HEK293 (cell line): ENCODE measurements at regions not wholly inside any gene's neighbourhood (a gene's known extent, or its start where the extent isn't known, plus 50 kb on each side); places are given as distances from the start of the nearest gene placed in this dataset.
"Not testable (repeated sequence)": the region's sequence is repeated elsewhere in the genome, so short reads cannot be mapped to it uniquely, and the experiment has no call there.

Experiments used
- CTCF ChIA-PET: fragments of 350-600 bp; formaldehyde crosslinking; extraction: SDS; loops from one replicate; lab custom pipeline; 2021; ENCODE audit warnings: antibody characterized with exemption; lab: Yijun Ruan, JAX
- POLR2A ChIA-PET: fragments of 300-600 bp; formaldehyde crosslinking; extraction: SDS; loops from one replicate; lab custom pipeline; 2020; ENCODE audit warnings: antibody characterized with exemption, inconsistent platforms; lab: Yijun Ruan, JAX
- H3K27ac ChIP-seq: fragments of 200-500 bp; sonication (Bioruptor generic); 2 replicates; pipeline ENCODE4 v1.5.1; 2014; ENCODE audit warnings: low read depth, low read length, control low read depth, inconsistent platforms; ENCODE audit errors: extremely low read depth
- H3K36me3 ChIP-seq, 2 experiments: fragments of 200-500 bp in 1 of 2; sonication (Bioruptor generic) in 1 of 2; 1 replicate in 1 of 2; 2 replicates in 1 of 2; pipeline ENCODE4 v1.5.1; 2014 to 2017; ENCODE audit warnings: inconsistent platforms in 2 of 2, low read length in 2 of 2; ENCODE audit not compliant: control insufficient read depth in 2 of 2, insufficient read depth in 1 of 2
- H3K4me1 ChIP-seq: fragments of 200-500 bp; sonication (Bioruptor generic); 2 replicates; pipeline ENCODE4 v1.5.1; 2014; ENCODE audit warnings: mild to moderate bottlenecking, low read length, inconsistent platforms; ENCODE audit not compliant: control insufficient read depth, insufficient read depth
- H3K4me3 ChIP-seq: 2 replicates; pipeline ENCODE4 v1.5.1; 2011; ENCODE audit warnings: low read depth, mild to moderate bottlenecking, control low read depth, low read length, moderate library complexity
- H3K9me3 ChIP-seq: fragments of 200-500 bp; sonication (Bioruptor generic); 2 replicates; pipeline ENCODE4 v1.5.1; 2014; ENCODE audit warnings: low read depth, low read length, inconsistent platforms; ENCODE audit not compliant: control insufficient read depth, insufficient read depth
- PRDM10 ChIP-seq: fragments of 450-650 bp; formaldehyde crosslinking; IDR thresholded peaks from 2 replicates; pipeline ENCODE4 v1.5.1; 2016; ENCODE audit warnings: missing biosample characterization, missing genetic modification characterization
- ZNF121 ChIP-seq: fragments of 450-650 bp; formaldehyde crosslinking; IDR thresholded peaks from 2 replicates; pipeline ENCODE4 v1.5.1; 2016; ENCODE audit warnings: missing biosample characterization, missing genetic modification characterization

- CTCF ChIA-PET: not testable (repeated sequence)
These were observed 160.6 kb downstream of the CRLF3 start for GRCh38 chr17:30663727-30664455.

GRCh38 chr17:30657148-30657547 lies 167.3 kb downstream of the CRLF3 start:
- H3K4me1 ChIP-seq, H3K9me3 ChIP-seq, H3K4me3 ChIP-seq, POLR2A ChIA-PET, H3K27ac ChIP-seq, H3K36me3 ChIP-seq, CTCF ChIA-PET: not testable (repeated sequence)

More at GRCh38 chr17:30663727-30664455, 160.6 kb downstream of the CRLF3 start:
- TF ChIP-seq PRDM10 (tag by site-specific recombination) (peak; percentile 46; the same call in 1 of the 2 replicates), ZNF121 (peak; percentile 79; the same call in 1 of the 2 replicates)
- H3K27ac ChIP-seq, POLR2A ChIA-PET, H3K4me3 ChIP-seq, H3K9me3 ChIP-seq, H3K36me3 ChIP-seq, H3K4me1 ChIP-seq: not testable (repeated sequence)

- H3K9me3 ChIP-seq, CTCF ChIA-PET, H3K27ac ChIP-seq, H3K4me3 ChIP-seq, POLR2A ChIA-PET, H3K36me3 ChIP-seq, H3K4me1 ChIP-seq: not testable (repeated sequence)
These were observed 171.5 kb downstream of the CRLF3 start for GRCh38 chr17:30653038-30653437.

- H3K4me1 ChIP-seq, H3K9me3 ChIP-seq, POLR2A ChIA-PET, H3K27ac ChIP-seq, H3K36me3 ChIP-seq, H3K4me3 ChIP-seq: not testable (repeated sequence)
- CTCF ChIA-PET: interaction anchor here (0.6 to 0.7 kb wide), 4 partner anchors 9 to 1816 kb away, joined by 3 to 4 read pairs (median 4); no protein-coding TSS in a partner anchor
These were observed 172.9 kb downstream of the GOSR1 start for GRCh38 chr17:30650149-30650548.

- CTCF ChIA-PET: not testable (repeated sequence)
These were observed 170.9 kb downstream of the GOSR1 start for GRCh38 chr17:30648015-30648620.

GRCh38 chr17:30645875-30646274 lies 168.7 kb downstream of the GOSR1 start:
- H3K27ac ChIP-seq, H3K4me3 ChIP-seq, H3K4me1 ChIP-seq, CTCF ChIA-PET, POLR2A ChIA-PET, H3K9me3 ChIP-seq, H3K36me3 ChIP-seq: not testable (repeated sequence)

More at GRCh38 chr17:30648015-30648620, 170.9 kb downstream of the GOSR1 start:
- H3K27ac ChIP-seq, H3K4me3 ChIP-seq, POLR2A ChIA-PET, H3K9me3 ChIP-seq, H3K4me1 ChIP-seq, H3K36me3 ChIP-seq: not testable (repeated sequence)

- H3K36me3 ChIP-seq, POLR2A ChIA-PET, H3K9me3 ChIP-seq, CTCF ChIA-PET, H3K4me3 ChIP-seq, H3K27ac ChIP-seq, H3K4me1 ChIP-seq: not testable (repeated sequence)
These were observed 167.5 kb downstream of the GOSR1 start for GRCh38 chr17:30644713-30645112.

GRCh38 chr17:30644287-30644686 lies 167.1 kb downstream of the GOSR1 start:
- H3K9me3 ChIP-seq, H3K4me3 ChIP-seq, CTCF ChIA-PET, H3K27ac ChIP-seq, H3K36me3 ChIP-seq, H3K4me1 ChIP-seq, POLR2A ChIA-PET: not testable (repeated sequence)
